SK-MEL-5 (cell line): ENCODE measurements at regions not wholly inside any gene's neighbourhood (a gene's known extent, or its start where the extent isn't known, plus 50 kb on each side); places are given as distances from the start of the nearest gene placed in this dataset.

Experiments used
- DNase-seq: peaks from one replicate; pipeline ENCODE4 v3.0.0-alpha.2; 2016; ENCODE audit warnings: low read depth, low spot score
- in situ Hi-C: cut with HindIII; loops from 2 replicates; pipeline ENCODE4 v1.10.0; 2016; ENCODE audit warnings: low sequenced_read_pairs, high pct_unique_total_duplicates, low pct_unique_long_range_greater_than_20kb
- small RNA-seq, 2 experiments: library from RNA; depleted of rRNA; stranded (forward); fragments of <200 nt; gene quantifications; one replicate each; pipeline ENCODE3, GENCODE V24; 2014

GRCh38 chrX:82232679-82233078 lies 1030.8 kb downstream of the SH3BGRL start:
- in situ Hi-C loops: no loop called here
- DNase-seq: no peak

GRCh38 chrX:82237328-82237727 lies 1035.4 kb downstream of the SH3BGRL start:
- in situ Hi-C loops: no loop called here
- DNase-seq: no peak

Small RNAs in the stretch of these regions (small RNA-seq; reads per million reads assigned to genes)
- gene RNU6-974P: 0 reads per million in 2 experiments
